Thyroid gland (tissue), 4 donors: ENCODE measurements at regions not wholly inside any gene's neighbourhood (a gene's known extent, or its start where the extent isn't known, plus 50 kb on each side); places are given as distances from the start of the nearest gene placed in this dataset.

ENCODE experiments used
- DNase-seq, 2 donors: peaks; one replicate each; pipeline ENCODE4 v3.0.0-alpha.2; 2019
- H3K27ac ChIP-seq, 3 donors: fragments of 200-600 bp; sonication (generic); 1 replicate in 2 of 3; 2 replicates in 1 of 3; pipeline ENCODE4 v1.5.1; 2016 to 2019; ENCODE audit warnings: mild to moderate bottlenecking in 1 of 3, moderate library complexity in 1 of 3
- H3K27me3 ChIP-seq: fragments of 200-600 bp; sonication (generic); one replicate; pipeline ENCODE4 v1.5.1; 2019
- H3K36me3 ChIP-seq, 2 donors: fragments of 200-600 bp; sonication (generic); one replicate each; pipeline ENCODE4 v1.5.1; 2016 to 2019
- H3K4me1 ChIP-seq, 2 donors: fragments of 200-600 bp; sonication (generic); one replicate each; pipeline ENCODE4 v1.5.1; 2017 to 2019
- H3K4me3 ChIP-seq, 3 donors: fragments of 200-600 bp; sonication (generic); replicated peaks in 1 of 3; 1 replicate in 2 of 3; 2 replicates in 1 of 3; pipeline ENCODE4 v1.5.1; 2016; ENCODE audit warnings: mild to moderate bottlenecking in 1 of 3
- H3K9me3 ChIP-seq: fragments of 200-600 bp; sonication (generic); one replicate; pipeline ENCODE4 v1.5.1; 2017
- CTCF ChIP-seq, 6 experiments: fragments of 200-600 bp in 3 of 6; fragments of 450-650 bp in 3 of 6; sonication (generic) in 3 of 6; IDR thresholded peaks; one replicate each; pipeline ENCODE4 v1.5.1; 2016 to 2019; ENCODE audit warnings: antibody characterized with exemption in 6 of 6, mild to moderate bottlenecking in 2 of 6, inconsistent platforms in 1 of 6, moderate library complexity in 1 of 6
- POLR2A ChIP-seq, 2 donors: fragments of 450-650 bp; IDR thresholded peaks; one replicate each; pipeline ENCODE4 v1.6.1; 2017; ENCODE audit warnings: antibody characterized with exemption in 2 of 2, mild to moderate bottlenecking in 2 of 2, moderate library complexity in 1 of 2
- WGBS, 2 donors: methylation state at CpG; one replicate each; pipeline ENCODE4 v1.1.5; 2017; 5-methylcytosine and 5-hydroxymethylcytosine counted together
- intact Hi-C: fragments of 100-400 bp; cut with DNase I; formaldehyde crosslinking; loops from one replicate; pipeline ENCODE4 v1.15.1; 2023

- intact Hi-C loops = loop anchor here (10.0 kb wide), 1 partner anchor 140 kb away; a partner anchor contains a TSS
- H3K4me3 ChIP-seq = no peak overlapping the region
- 52 to 53% methylated on average over 3 of the region's 3 CpGs for WGBS, 2 donors
Measured at GRCh38 chr6:26194329-26194701, 107.1 kb downstream of the HFE start.

GRCh38 chr6:26194816-26195375, 107.7 kb downstream of the HFE start:
- TF ChIP-seq CTCF (IDR thresholded peaks at IDR 0.05) (no peak), POLR2A (IDR thresholded peaks at IDR 0.05) (no peak)
- DNase-seq = no peak
- intact Hi-C loops = loop anchor here (10.0 kb wide), 1 partner anchor 140 kb away; a partner anchor contains a TSS
- peaks cover 3 to 5% of the 10 kb centered on the region in 2 donors for H3K4me1 ChIP-seq
- 5 to 6% methylated on average over 8 of the region's 8 CpGs for WGBS, 2 donors
- no peaks in the 10 kb centered on the region for H3K9me3 ChIP-seq
- H3K27me3 ChIP-seq = no peaks in the 10 kb centered on the region
- H3K36me3 ChIP-seq = no peaks in the 10 kb centered on the region
- H3K27ac ChIP-seq = peak overlapping the region; percentile 77 to 97 (median 91)
- H3K4me3 ChIP-seq = peak overlapping the region in 2 of 3 donors; percentile 9 to 63

More at GRCh38 chr6:26194329-26194701, 107.1 kb downstream of the HFE start:
- Histone ChIP-seq H3K27ac (peak overlapping the region; percentile 77 to 97 (median 91)), H3K4me1 (peaks cover 0 to 5% of the 10 kb centered on the region in 2 donors), H3K36me3 (no peaks in the 10 kb centered on the region), H3K27me3 (no peaks in the 10 kb centered on the region), H3K9me3 (no peaks in the 10 kb centered on the region)
- no peak for DNase-seq
- TF ChIP-seq CTCF (IDR thresholded peaks at IDR 0.05) (no peak), POLR2A (IDR thresholded peaks at IDR 0.05) (no peak)

DNA sequence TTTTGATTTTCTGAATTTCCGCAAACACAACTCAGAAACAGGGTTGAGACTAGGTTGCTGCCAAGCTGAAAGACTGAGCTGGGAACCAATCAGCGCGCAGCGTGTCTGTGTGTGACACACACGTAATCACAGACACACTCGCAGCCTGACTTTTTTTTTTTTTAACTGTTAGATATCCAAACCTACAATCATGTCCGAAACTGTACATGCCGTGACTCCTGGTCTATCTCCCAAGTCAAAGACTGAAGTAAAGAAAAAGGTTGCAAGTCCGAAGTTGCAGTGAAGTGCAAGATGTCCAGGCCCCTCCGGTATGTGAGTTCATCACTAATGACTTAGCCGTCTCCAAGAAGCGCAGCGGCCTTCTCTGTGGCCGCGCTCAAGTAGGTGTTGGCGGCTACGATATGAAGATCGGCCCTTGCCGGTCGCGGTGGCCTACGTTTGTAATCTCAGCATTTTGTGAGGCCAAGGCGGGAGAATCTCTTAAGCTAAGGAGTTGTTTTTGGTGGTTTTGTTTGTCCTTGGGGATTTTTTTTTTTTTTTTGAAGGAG, 108.2 kb downstream of the HFE start:
- H3K4me1 ChIP-seq = peaks cover 4 to 5% of the 10 kb centered on the region in 2 donors
- H3K27me3 ChIP-seq = no peaks in the 10 kb centered on the region
- TF ChIP-seq CTCF (IDR thresholded peaks at IDR 0.05) = no peak
- TF ChIP-seq POLR2A (IDR thresholded peaks at IDR 0.05) = peak in 1 of 2 donors; percentile 79
- peak overlapping the region; percentile 77 to 97 (median 91) for H3K27ac ChIP-seq
- H3K9me3 ChIP-seq = no peaks in the 10 kb centered on the region
- H3K4me3 ChIP-seq = peak overlapping the region in 2 of 3 donors; percentile 6 to 63
- 4 to 8% methylated on average over 23 of the region's 23 CpGs for WGBS, 2 donors
- DNase-seq = peak; percentile 93
- H3K36me3 ChIP-seq = no peaks in the 10 kb centered on the region
- intact Hi-C loops = loop anchor here (10.0 kb wide), 1 partner anchor 141 kb away; a partner anchor contains a TSS

DNA sequence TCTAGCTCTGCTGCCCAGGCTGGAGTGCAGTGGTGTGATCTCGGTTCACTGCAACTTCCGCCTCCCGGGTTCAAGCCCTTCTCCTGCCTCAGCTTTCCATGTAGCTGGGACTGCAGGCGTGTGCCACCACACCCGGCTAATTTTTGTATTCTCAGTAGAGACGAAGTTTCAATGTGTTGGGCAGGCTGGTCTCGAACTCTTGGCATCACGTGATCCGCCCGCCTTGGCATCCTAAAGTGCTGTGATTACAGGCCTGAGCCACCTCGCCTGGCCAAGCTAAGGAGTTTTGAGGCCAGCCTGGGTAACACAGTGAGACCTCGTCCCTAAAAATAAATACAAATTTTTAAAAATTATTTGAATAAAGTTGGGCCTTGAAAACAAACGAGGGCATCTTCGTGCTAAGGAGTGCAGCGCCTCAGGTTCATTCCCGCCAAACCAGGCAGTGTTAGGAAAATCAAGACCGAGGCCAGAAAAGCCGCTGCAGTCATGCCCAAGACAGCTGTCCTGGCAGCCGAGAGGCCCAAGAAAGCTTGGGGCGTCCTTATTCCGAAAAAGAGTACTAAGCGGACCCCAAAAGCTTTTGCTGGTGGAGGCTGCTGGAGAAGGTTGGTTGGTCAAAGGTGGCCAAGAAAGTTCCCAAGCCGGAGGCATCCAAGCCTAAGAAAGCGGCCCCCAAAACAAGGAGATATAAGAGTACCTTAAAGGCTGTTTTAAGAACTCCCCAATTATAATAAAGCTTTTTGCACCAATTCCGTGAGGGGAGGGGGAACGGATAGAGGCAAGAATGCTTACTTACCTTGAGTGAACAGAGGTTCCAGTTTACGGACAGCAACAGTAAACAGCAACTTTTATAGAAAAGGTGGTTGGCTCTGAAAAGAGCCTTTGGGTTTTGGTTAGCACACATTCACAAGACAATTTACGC, 109.0 kb downstream of the HFE start:
- H3K4me3 ChIP-seq = peak overlapping the region; percentile 6 to 63 (median 9)
- no peak for TF ChIP-seq CTCF (IDR thresholded peaks at IDR 0.05)
- TF ChIP-seq POLR2A (IDR thresholded peaks at IDR 0.05) = peak in 1 of 2 donors; percentile 29
- H3K36me3 ChIP-seq = no peaks in the 10 kb centered on the region
- no peaks in the 10 kb centered on the region for H3K27me3 ChIP-seq
- peak overlapping the region; percentile 77 to 97 (median 89) for H3K27ac ChIP-seq
- peak; percentile 36 to 44 for DNase-seq
- intact Hi-C loops = loop anchor here (10.0 kb wide), 1 partner anchor 141 kb away; a partner anchor contains a TSS
- peaks cover 4 to 5% of the 10 kb centered on the region in 2 donors for H3K4me1 ChIP-seq
- no peaks in the 10 kb centered on the region for H3K9me3 ChIP-seq
- WGBS, 2 donors = 26 to 28% methylated on average over 28 of the region's 28 CpGs
